Muscle layer of duodenum (tissue), 2 donors: ENCODE measurements at regions not wholly inside any gene's neighbourhood (a gene's known extent, or its start where the extent isn't known, plus 50 kb on each side); places are given as distances from the start of the nearest gene placed in this dataset.

Experiments used
- H3K27ac ChIP-seq: one replicate; pipeline ENCODE4 v1.7.0; 2013; ENCODE audit warnings: mild to moderate bottlenecking, low read length
- H3K27me3 ChIP-seq: one replicate; pipeline ENCODE4 v1.7.0; 2013; ENCODE audit warnings: low read depth, mild to moderate bottlenecking, control low read depth, low read length
- H3K36me3 ChIP-seq, 2 donors: one replicate each; pipeline ENCODE4 v1.7.0; 2013; ENCODE audit warnings: low read length in 2 of 2, control low read depth in 1 of 2, mild to moderate bottlenecking in 1 of 2; ENCODE audit not compliant: insufficient read depth in 2 of 2, control insufficient read depth in 1 of 2
- H3K4me1 ChIP-seq, 2 donors: one replicate each; pipeline ENCODE4 v1.7.0; 2013; ENCODE audit warnings: low read length in 2 of 2, mild to moderate bottlenecking in 2 of 2, control low read depth in 1 of 2, moderate library complexity in 1 of 2; ENCODE audit not compliant: insufficient read depth in 2 of 2, control insufficient read depth in 1 of 2
- H3K4me3 ChIP-seq, 2 donors: one replicate each; pipeline ENCODE4 v1.7.0; 2013; ENCODE audit warnings: low read length in 2 of 2, low read depth in 1 of 2, mild to moderate bottlenecking in 1 of 2
- H3K9me3 ChIP-seq, 2 donors: one replicate each; pipeline ENCODE4 v1.7.0; 2013; ENCODE audit warnings: low read length in 2 of 2, control low read depth in 1 of 2, mild to moderate bottlenecking in 1 of 2; ENCODE audit not compliant: control insufficient read depth in 1 of 2
- donor health status: healthy.

GRCh38 chr6:155955038-155955437 is 499.4 kb upstream of the NOX3 start:
- no peak overlapping the region for H3K4me3 ChIP-seq
- H3K4me1 ChIP-seq: no peaks in the 10 kb centered on the region
- no peaks in the 10 kb centered on the region for H3K36me3 ChIP-seq
- no peak overlapping the region for H3K27ac ChIP-seq
- no peaks in the 10 kb centered on the region for H3K9me3 ChIP-seq
- H3K27me3 ChIP-seq: no peaks in the 10 kb centered on the region

- Histone ChIP-seq H3K9me3 (no peaks in the 10 kb centered on the region), H3K4me3 (no peak overlapping the region), H3K27me3 (no peaks in the 10 kb centered on the region), H3K36me3 (no peaks in the 10 kb centered on the region), H3K4me1 (no peaks in the 10 kb centered on the region), H3K27ac (no peak overlapping the region)
These were observed 498.5 kb upstream of the NOX3 start for GRCh38 chr6:155954149-155954548.

GRCh38 chr6:155949256-155949655 is 493.6 kb upstream of the NOX3 start:
- Histone ChIP-seq H3K4me1 (no peaks in the 10 kb centered on the region), H3K9me3 (peaks cover 0 to 4% of the 10 kb centered on the region in 2 donors), H3K27me3 (no peaks in the 10 kb centered on the region), H3K4me3 (no peak overlapping the region), H3K36me3 (no peaks in the 10 kb centered on the region), H3K27ac (no peak overlapping the region)

GRCh38 chr6:155946860-155947259 is 491.2 kb upstream of the NOX3 start:
- Histone ChIP-seq H3K9me3 (peaks cover 0 to 4% of the 10 kb centered on the region in 2 donors), H3K27ac (no peak overlapping the region), H3K4me3 (no peak overlapping the region), H3K4me1 (no peaks in the 10 kb centered on the region), H3K27me3 (no peaks in the 10 kb centered on the region), H3K36me3 (no peaks in the 10 kb centered on the region)

- no peaks in the 10 kb centered on the region for H3K36me3 ChIP-seq
- H3K4me1 ChIP-seq: no peaks in the 10 kb centered on the region
- H3K9me3 ChIP-seq: peaks cover 0 to 4% of the 10 kb centered on the region in 2 donors
- H3K27me3 ChIP-seq: no peaks in the 10 kb centered on the region
- H3K4me3 ChIP-seq: no peak overlapping the region
- no peak overlapping the region for H3K27ac ChIP-seq
These were observed 488.0 kb upstream of the NOX3 start for GRCh38 chr6:155943635-155944034.

- no peaks in the 10 kb centered on the region for H3K36me3 ChIP-seq
- no peaks in the 10 kb centered on the region for H3K4me1 ChIP-seq
- no peaks in the 10 kb centered on the region for H3K9me3 ChIP-seq
- H3K4me3 ChIP-seq: no peak overlapping the region
- H3K27me3 ChIP-seq: no peaks in the 10 kb centered on the region
- no peak overlapping the region for H3K27ac ChIP-seq
These were observed 483.6 kb upstream of the NOX3 start for GRCh38 chr6:155939253-155939652.

- H3K27ac ChIP-seq: no peak overlapping the region
- no peaks in the 10 kb centered on the region for H3K36me3 ChIP-seq
- H3K27me3 ChIP-seq: no peaks in the 10 kb centered on the region
- no peaks in the 10 kb centered on the region for H3K9me3 ChIP-seq
- no peak overlapping the region for H3K4me3 ChIP-seq
- H3K4me1 ChIP-seq: no peaks in the 10 kb centered on the region
These were observed 480.9 kb upstream of the NOX3 start for GRCh38 chr6:155936551-155936950.

GRCh38 chr6:155936127-155936526 is 480.5 kb upstream of the NOX3 start:
- Histone ChIP-seq H3K4me3 (no peak overlapping the region), H3K27ac (no peak overlapping the region), H3K4me1 (no peaks in the 10 kb centered on the region), H3K36me3 (no peaks in the 10 kb centered on the region), H3K9me3 (no peaks in the 10 kb centered on the region), H3K27me3 (no peaks in the 10 kb centered on the region)

- H3K36me3 ChIP-seq: no peaks in the 10 kb centered on the region
- H3K4me1 ChIP-seq: no peaks in the 10 kb centered on the region
- no peaks in the 10 kb centered on the region for H3K9me3 ChIP-seq
- no peaks in the 10 kb centered on the region for H3K27me3 ChIP-seq
- H3K4me3 ChIP-seq: no peak overlapping the region
- H3K27ac ChIP-seq: no peak overlapping the region
These were observed 461.4 kb upstream of the NOX3 start for GRCh38 chr6:155916846-155917624.

- Histone ChIP-seq H3K27me3 (no peaks in the 10 kb centered on the region), H3K4me1 (no peaks in the 10 kb centered on the region), H3K4me3 (no peak overlapping the region), H3K36me3 (no peaks in the 10 kb centered on the region), H3K27ac (no peak overlapping the region), H3K9me3 (no peaks in the 10 kb centered on the region)
These were observed 460.0 kb upstream of the NOX3 start for GRCh38 chr6:155915651-155916050.

- H3K4me3 ChIP-seq: no peak overlapping the region
These were observed 458.2 kb upstream of the NOX3 start for GRCh38 chr6:155913816-155914215.

GRCh38 chr6:155909710-155910109 is 454.1 kb upstream of the NOX3 start:
- Histone ChIP-seq H3K36me3 (no peaks in the 10 kb centered on the region), H3K9me3 (peaks cover 0 to 4% of the 10 kb centered on the region in 2 donors), H3K4me1 (no peaks in the 10 kb centered on the region), H3K27me3 (no peaks in the 10 kb centered on the region), H3K4me3 (no peak overlapping the region), H3K27ac (no peak overlapping the region)

More at GRCh38 chr6:155913816-155914215, 458.2 kb upstream of the NOX3 start:
- Histone ChIP-seq H3K36me3 (no peaks in the 10 kb centered on the region), H3K27ac (no peak overlapping the region), H3K9me3 (peaks cover 0 to 4% of the 10 kb centered on the region in 2 donors), H3K27me3 (no peaks in the 10 kb centered on the region), H3K4me1 (no peaks in the 10 kb centered on the region)
